NCI-H146 (cell line): ENCODE measurements at regions not wholly inside any gene's neighbourhood (a gene's known extent, or its start where the extent isn't known, plus 50 kb on each side); places are given as distances from the start of the nearest gene placed in this dataset.
A peak's percentile ranks its signal among the peaks of the same experiment; 100 is the strongest.

ENCODE experiments used
- DNase-seq: peaks from one replicate; lab custom pipeline; 2025; lab: John Stamatoyannopoulos, UW

DNA sequence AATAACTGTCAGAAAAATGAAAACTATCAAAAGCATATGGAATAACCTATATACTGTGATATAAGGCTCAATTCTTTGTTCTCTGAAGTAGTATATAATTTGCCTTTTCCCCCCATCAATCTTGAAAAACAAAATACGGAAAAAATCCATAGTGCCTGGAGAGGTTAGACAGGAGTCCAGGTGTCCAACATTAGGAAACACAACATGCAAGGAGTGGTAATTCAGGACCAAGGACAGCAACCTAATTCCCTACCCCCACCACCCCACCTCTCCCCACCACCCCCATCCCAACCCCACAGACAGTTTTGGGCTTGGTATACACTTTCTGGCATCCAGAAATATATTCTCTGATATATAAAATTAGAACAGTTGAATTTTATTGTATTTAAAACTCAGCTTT lies 55.1 kb upstream of the SLC25A26 start:
- no peak for DNase-seq

DNA sequence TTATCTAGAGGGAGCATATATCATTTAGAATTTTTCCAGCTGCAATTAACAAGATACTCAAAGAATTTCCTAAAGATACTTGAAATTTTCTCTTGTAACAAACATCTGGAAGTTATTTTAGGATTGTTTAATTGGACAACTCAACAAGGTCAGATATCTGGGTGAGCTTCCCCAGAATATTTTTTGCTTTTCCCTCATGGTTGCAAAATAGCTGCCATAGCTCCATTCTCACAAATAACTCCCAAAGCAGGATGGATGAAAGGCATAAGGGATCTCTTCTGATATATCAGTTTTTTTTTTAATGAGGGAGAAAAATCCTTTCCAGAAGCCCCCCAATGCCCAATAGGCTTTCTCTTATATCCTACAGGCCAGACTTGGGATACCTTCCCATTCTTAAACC lies 56.6 kb upstream of the SLC25A26 start:
- DNase-seq = no peak

DNA sequence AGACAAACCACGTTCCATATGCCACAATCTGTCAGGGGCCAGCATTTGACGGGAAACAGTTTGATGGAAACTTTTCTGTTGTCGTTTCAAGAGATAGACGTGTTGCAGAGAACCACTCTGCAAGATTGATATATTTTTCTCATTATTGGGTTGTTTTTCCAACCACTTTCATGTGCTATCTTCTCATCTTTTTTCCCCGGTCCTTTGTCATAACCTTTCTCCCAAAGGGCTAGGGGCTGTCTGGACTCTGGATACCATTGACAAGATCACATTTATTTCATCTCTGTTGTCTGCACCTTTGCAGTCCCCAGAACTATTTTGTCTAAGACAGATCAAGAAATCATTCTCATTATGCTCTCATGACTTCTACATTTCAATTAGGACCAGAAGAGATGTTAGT lies 57.6 kb upstream of the SLC25A26 start:
- DNase-seq = no peak

DNA sequence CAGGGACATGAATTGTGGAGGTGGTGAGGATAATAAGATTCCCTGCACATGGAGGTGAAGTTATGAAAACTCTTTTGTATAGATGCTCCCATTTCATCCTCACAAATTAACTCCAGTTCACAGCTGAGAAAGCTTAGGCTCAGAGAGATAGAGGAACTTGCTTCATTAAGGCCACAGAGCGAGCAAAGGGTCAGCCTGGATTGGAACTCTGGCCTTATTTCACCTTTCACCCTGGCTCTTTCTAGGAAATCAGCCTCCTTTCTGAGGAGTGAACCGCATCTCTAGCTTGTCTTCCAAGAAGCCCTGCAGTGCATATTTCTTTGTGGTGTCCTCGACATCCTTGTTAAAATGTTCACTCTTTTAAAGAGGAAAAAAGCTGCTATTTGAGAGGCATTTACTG lies 58.0 kb upstream of the SLC25A26 start:
- DNase-seq = no peak

DNA sequence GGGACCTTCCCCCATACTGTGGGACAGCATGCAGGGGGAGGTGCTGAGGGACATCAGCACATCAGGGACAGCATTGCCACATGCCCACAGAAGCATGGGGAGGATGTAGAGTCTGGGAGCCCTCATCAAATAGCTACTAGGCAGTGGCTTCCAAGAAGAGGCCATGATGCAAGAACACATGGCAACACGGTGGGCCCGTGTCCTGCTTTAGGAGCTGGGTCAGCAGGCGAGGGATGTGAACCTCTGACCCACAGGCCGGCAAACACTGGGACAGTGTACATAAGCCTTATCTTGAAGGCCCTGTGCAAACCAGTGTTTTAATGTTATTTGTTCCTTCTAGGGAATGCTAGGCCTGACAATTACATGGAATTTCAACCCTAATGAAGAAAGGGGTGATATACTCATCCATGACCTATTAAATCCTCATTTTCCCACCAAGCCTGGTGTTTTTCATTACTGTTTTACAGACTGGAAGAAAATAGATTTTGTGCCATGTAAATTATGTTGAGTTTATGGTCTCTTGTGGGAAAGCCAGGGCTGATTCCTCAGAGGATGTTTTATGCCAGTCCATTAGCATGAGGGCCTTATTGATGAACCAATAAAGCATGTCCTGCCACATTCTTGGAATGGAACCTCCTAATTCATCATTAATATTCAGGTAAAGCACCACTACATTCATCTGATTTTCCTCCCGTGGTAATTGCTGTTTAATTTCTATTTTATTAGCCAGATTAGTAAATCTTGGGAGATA lies 61.7 kb upstream of the SLC25A26 start:
- no peak for DNase-seq

DNA sequence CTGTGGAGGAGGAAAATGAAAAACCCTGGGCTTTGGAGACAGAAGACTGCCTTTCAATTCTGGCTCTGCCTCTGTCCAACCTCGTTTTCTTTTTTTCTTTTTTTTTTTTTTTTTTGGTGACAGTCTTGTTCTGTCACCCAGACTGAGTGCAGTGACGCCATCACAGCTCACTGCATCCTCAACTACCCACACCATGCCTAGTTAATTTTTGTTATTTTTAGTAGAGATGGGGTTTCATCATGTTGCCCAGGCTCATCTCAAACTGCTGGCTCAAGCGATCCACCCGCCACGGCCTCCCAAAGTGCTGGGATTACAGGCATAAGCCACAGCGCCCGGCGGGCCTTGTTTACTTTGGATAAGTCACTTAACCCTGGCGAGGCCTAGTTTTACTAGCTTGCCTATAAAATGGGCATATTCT lies 66.3 kb upstream of the SLC25A26 start:
- no peak for DNase-seq

DNA sequence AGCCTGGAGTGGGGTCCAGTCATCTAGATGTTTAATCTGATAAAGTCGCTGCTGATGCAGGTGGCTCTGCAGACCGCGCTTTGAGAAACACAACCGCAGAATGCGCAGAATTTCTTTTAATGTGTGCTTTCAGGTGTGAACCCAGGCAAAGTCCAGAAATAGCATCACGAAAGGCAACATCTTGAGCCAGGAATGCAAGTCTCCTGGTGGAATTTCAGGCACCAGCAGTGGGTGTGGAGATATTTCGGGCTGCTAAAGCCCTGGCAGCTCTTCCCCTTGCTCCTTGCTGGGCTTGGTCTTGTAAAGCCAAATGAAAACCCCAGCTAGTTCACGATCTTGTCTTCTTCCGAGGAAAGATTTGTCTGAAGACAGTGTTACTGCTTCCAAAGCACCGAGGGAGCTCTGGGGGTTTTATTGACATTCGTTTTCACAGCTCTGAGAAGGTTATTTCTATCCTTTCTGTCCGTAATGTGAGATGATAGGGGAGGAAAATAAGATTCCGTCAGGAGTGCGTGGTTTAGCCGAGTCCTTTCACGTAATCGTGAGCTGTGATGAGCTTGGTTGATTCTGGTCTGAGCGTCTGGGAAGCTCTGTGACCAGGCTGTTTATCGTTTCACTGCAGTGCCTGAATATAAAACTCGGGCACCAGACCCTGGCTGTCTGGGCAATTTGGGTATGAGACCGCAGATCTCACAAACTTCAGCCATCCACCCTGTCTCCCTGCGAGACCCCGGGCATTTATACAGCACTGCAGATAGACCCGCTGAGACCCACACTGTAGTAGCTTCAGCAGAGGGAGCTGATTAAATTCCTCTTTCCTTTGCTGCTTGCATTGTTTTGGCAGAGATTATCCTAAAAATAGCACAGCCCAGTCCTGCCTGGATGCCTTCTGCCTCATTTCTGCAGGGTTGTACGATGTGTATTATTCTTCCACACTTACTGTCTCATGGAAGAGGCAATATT lies 67.0 kb upstream of the SLC25A26 start:
- no peak for DNase-seq

DNA sequence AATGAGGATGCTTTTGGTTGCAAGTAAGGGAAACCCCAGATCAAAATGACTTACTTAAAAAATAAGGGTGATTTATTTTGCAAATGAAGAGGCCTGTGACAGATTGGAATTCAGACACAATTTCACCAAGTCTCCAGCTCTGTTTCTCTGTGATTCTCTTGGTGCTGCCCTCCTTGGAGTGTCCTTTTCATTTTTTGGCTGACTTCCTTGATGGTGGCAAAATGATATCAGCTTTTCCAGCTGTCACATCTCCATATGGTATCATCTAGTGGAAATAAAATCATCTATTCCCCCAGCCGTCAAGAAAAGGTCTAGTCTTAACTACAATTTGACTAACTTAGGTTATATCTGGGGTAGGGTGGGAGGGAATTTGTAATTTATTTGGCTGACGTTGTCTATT lies 68.5 kb upstream of the SLC25A26 start:
- DNase-seq = no peak

DNA sequence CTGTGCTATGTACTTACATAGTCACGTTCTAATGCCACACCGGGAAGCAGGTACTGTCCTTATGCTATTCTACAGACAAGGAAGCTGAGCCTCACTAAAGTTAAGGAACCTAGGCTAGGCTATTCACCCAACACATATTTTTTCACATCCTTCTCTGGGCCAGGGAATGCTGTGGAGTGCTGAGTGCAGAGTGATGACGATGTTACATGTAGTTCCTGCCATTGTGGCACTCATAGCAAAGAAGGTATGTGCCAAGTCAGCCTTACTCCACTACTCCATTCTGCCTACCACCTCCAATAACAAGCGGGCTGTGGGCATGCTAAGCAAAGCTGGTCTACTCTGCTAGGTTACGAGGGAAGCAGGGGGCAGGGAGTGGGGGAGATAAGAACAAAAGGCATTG lies 69.8 kb upstream of the SLC25A26 start:
- DNase-seq = no peak

DNA sequence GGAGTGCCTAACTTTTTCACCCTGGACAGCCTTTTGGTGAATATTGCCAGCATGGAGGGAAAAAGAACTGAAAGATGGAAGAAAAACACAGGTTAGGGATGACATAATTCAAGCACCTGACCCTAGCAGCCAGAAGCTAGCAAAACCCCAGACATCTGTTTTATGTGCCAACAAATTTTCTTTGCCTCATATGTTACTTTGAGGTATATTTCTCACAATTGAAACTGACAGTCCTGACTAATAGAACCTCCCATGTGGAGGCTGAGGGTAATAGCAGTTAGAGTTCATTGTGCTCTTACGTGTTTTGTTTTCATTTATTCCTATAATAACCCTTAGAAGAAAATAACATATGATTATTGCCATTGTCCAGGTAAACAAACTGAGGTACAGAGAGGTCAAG lies 71.5 kb upstream of the SLC25A26 start:
- no peak for DNase-seq

DNA sequence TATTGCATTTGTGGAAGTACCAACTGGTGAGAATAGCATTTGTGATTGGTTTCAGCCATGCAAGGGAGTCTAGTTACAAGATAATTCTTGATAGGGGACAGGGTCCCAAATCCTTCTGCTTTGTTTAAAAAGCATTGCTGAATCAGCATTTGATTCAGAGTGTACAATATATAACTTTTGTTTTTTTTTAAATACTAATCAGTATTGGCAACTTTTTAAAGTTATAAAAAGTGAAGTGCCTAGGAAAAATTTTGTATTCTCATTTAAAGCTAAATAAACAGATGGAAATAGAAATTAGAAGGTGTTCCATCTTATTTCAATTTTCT lies 75.4 kb upstream of the SLC25A26 start:
- DNase-seq = no peak

DNA sequence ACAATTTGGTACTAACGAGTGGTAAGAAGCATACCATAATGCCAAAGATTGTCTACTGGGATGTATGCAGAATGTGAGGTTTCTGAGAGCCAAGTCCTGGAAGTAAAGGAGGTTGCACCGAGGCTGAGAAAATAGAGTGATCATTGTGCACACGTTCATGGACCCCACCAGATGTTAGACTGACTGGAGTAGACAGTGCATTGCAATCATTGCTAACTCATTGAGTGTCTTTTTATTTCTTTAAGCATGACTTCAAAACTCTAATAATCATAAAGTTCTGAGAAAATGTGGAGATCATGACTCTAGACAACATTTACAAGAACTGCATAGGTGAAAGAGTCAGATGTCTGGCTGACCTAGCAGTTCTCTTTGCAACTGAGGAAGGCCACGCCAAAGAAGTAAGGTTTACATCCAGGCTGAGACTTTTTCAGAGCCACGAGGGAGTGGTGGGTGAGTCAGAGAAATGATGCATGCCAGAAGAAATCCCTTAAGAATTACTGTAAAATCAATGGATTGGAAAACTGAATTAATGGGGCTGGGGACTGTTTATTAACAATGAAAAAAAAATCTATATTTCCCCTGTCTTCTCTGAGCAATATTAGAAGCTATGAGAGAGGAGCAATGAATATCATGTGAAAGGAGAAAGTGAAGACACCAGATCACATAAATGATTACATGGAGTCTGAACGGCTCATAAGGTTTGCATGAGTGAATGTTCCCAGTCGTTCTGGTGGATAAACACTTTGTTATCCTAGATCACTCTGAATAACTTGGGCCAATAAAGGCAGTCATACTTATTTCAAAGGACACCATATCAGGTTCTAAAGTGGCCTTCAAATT lies 76.0 kb upstream of the SLC25A26 start:
- no peak for DNase-seq

DNA sequence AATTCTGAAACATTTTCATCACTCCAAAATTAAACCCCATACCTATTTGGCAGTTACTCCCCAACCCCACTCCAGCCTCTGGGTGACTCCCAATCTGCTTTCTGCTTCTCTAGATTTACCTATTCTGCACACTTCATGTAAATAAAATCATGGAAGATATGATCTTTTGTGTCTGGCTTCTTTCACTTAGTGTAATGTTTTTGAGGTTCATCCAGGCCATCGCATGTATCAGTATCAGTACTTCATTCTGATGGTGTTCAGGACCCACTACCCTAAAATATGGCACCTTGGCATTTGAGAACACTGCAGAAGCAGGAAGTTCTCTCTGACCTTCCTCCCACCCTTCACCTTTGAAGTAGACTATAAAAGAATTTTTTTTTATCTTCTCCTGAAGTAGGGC lies 78.7 kb upstream of the SLC25A26 start:
- DNase-seq = no peak

DNA sequence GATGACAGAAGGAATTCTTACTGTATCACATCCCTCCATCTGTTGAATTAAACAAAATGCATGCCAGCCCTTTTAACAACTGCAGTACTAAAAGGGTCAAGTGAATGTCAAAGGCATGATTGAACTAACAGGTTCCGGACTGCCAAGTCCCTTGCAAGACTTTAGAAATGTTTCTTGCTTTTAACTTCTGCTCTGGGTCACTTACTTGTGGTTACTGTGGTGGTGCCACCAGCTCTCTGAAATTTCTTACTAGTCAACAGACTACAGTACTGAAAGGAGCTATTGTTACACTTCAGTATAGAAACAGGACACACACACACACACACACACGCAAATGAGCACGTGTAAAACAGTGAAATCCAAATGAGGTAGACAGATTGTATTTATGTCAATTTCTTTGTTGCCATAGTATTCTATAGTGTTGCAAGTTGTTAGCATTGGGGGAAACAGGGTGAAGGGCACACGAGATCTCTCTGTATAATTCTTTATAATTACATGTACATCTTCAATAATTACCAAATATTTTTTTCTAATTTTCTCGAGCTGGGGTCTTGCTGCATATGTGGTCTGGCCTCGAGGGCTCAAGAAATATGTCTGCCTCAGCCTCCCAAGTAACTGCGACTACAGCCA lies 79.9 kb upstream of the SLC25A26 start:
- no peak for DNase-seq

DNA sequence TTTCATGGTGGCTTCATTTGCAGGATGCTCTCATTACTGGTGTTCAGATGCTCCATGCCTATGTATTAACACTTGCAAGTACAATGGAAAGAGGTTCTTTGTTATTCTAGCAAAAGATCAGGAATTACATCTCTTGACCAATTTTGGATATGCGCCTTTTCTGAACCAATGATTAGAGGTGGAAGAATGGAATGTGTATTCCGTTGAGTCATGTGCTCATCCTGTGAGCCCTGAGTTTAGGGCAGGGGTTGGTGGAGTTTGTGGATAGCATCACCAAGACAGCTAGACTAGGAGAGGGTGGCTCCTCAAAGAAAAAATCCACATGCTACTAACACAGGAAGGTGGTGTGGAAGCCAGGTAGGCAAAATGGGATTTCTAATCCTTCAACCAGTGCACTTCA lies 80.7 kb upstream of the SLC25A26 start:
- no peak for DNase-seq

DNA sequence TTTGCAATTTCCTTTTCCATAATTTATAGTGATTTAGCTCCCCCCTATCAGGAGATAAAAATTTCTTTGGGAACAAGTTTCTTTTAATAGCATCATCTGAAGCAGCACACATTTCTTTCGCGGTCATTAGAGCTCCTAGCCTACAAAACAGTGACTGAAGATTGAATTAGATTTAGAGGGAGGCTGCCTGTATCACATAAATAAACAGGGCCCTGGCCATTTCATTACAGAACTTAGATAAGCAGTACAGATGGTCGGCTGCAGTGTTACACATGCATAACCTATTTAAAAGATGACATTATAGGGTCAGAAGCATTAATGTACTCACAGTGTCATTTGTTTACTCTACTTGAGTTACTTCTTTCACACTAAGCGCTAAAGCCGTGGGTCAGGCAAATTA lies 81.4 kb upstream of the SLC25A26 start:
- no peak for DNase-seq

DNA sequence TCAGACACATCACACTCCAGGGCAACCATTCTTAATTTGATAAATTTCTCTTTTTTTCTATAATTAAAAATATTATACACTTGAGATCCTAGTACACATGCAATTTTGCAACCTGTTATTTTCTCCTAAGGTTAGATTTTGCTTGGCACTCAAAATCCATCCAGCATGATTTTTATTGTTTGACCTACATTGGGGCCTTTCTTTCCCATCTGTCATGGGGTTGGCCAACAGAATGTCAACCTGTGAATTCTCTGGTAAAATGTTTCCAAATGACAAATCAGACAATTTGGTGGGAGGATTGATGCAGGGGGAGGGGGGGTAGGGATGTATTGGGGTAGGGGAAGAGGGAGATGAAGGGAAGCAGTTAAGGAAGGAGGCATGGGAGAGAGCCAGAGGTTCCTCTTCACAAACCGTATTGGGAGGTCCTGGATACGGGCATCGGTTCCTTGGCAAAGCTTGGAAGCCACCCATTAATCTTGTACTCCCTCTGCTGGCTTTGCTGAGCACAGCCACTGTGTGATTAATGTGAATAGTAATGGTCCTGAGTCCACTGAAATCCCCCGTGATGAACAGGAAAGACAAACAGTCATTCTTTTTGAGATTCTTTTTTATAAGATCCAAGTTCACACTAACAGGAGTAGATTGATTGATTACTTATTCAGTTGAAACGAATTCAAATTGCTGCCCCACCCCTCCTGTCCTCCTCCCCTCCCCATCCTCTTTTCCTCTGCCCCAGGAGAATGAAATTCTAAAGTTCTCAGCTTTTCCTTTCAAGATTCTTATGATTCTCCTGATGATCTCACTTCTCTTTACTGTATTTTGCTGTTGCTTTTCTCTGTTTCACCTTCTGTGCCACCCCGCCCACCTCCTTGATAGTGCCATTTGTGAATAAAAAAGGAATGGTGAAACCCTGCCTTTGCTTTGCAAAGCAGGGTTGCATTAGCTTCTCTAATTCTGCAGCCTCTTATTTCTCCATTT lies 82.2 kb upstream of the SLC25A26 start:
- peak; percentile 23 for DNase-seq

DNA sequence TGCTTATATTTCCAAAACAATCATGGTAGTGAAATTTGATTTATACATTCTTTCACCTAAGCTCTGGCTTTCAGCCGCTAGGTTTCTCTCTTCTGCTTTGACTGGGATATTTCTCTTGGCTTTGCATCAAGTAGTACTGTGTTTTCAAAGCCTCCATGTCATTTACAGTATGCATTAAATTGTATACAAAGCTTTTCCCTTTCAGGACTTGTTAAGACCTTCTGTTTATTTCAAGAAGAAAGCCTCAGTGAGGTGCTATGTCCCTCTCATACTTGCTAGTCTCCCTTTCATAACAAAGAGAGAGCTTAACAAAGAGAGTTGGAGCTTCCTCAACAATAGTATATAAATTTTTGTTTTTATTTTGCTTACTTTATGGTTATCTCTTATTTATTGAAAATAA lies 84.2 kb upstream of the SLC25A26 start:
- DNase-seq = no peak

DNA sequence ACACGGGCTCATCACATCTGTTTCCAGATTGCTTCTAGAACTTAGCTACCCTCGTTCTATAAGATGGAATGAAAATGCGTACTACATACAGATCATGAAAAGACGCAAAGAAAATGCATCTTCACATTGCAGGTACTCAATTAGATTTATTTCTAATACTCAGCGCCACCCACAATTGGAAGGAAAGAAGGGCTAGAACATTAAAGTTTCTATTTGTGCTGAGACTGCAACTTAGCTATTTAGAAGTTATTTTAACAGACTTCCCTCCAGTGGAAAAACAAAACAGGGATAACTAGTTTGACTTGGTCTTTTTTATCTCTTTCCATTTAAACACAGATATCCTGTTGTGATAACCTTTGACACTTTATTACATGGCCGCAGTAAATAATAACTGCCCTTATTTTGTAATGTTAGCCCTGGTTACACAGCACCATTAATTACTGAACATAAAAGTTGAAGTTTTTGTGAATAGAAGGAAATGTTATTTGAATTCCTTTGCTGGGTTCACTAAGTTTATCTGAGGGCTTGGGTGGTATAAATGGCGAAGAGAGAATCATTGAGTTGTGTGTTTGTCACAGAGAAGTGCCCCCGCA lies 86.9 kb upstream of the SLC25A26 start:
- DNase-seq = no peak

DNA sequence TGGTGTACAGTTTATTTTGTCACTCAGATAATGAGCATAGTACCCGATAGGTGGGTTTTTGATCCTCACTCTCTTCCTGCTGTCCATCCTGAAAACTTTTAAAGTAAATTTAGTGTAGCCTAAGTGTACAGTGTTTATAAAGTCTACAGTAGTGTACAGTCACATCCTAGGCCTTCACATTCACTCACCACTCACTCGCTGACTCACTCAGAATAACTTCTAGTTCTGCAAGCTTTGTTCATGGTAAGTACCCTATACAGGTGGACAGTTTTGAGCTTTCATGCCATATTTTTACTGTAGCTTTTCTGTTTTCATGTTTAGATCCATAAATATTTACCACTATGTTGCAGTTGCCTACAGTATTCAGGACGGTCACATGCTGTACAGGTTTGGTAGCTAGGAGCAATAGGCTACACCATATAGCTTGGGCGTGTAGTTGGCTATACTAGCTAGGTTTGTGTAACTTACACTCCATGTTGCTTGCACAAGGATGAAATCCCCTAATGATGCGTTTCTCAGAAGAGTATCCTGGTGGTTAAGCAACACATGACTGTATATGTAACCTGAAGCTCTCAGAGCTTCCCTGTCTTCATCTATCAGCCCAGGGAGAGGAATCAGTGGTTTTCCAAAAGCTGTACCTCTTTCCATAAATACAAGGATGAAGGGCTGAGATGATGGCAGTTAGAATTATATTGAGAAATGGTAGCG lies 87.6 kb upstream of the SLC25A26 start:
- DNase-seq = no peak
